Motor neuron (in vitro differentiated cells): ENCODE measurements at regions not wholly inside any gene's neighbourhood (a gene's known extent, or its start where the extent isn't known, plus 50 kb on each side); places are given as distances from the start of the nearest gene placed in this dataset.
"Not testable (repeated sequence)": the region's sequence is repeated elsewhere in the genome, so short reads cannot be mapped to it uniquely, and the experiment has no call there.

ENCODE experiments used
- ATAC-seq, 8 experiments: fragments of 200-7000 bp; cut with Tn5 transposase; replicated peaks in 6 of 8; 2 replicates each; pipeline ENCODE4 v1.8.0; 2021; ENCODE audit warnings: mild to moderate bottlenecking in 8 of 8, moderate library complexity in 8 of 8
- H3K27ac ChIP-seq, 2 donors: fragments of 250-450 bp; sonication (Bioruptor Pico); 2 replicates each; pipeline ENCODE4 v1.9.0; 2021; ENCODE audit warnings: antibody characterized with exemption in 2 of 2, mild to moderate bottlenecking in 2 of 2, moderate library complexity in 1 of 2
- H3K4me1 ChIP-seq, 2 donors: fragments of 250-450 bp; sonication (Bioruptor Pico); replicated peaks in 1 of 2; 2 replicates each; pipeline ENCODE4 v1.6.1; 2021; ENCODE audit warnings: antibody characterized with exemption in 2 of 2, mild to moderate bottlenecking in 2 of 2, moderate library complexity in 1 of 2
- H3K4me3 ChIP-seq, 5 donors: fragments of 250-450 bp; sonication (Bioruptor Pico); 2 replicates each; pipeline ENCODE4 v1.9.0; 2021; ENCODE audit warnings: antibody characterized with exemption in 5 of 5, mild to moderate bottlenecking in 5 of 5, moderate library complexity in 4 of 5
- WGBS, 10 experiments: fragments of 450-650 bp; shearing (Covaris generic); methylation state at CpG; one replicate each; pipeline ENCODE4 v1.0.0; 2022; 5-methylcytosine and 5-hydroxymethylcytosine counted together
- in situ Hi-C, 9 experiments: fragments of 400-800 bp; cut with MboI; loops; one replicate each; pipeline ENCODE4 v1.15.0; 2021; ENCODE audit warnings: low sequenced_read_pairs in 9 of 9, low pct_unique_long_range_greater_than_20kb in 2 of 9; ENCODE audit not compliant: unreplicated experiment in 9 of 9

DNA sequence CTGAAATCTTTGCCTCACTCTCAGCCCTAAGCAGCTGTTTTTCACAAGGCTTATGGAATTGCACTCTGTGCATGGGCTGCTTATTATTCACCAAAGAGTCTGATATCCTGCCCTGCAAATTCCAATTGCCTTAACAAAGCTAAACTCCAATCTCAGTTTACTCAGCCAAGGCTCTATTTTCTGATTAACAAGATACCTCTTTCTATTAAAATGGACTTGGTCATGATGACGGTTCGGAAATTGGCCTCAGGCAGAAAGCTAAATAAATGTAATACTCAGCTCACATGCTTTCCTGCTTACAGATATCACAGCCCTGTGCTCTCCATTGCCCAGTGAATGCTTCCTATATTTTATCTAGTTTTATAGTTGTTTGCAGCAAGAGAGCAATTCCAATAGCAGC, 1270.8 kb downstream of the PCDH9 start:
- no peaks in the 10 kb centered on the region for H3K4me1 ChIP-seq
- no peak for ATAC-seq
- in situ Hi-C loops, result no loop called here
- no peak overlapping the region for H3K27ac ChIP-seq
- no peak overlapping the region for H3K4me3 ChIP-seq
- 0 to 100% (median 86%) methylated on average over 1 to 2 of the region's 2 CpGs for WGBS, 10 experiments

DNA sequence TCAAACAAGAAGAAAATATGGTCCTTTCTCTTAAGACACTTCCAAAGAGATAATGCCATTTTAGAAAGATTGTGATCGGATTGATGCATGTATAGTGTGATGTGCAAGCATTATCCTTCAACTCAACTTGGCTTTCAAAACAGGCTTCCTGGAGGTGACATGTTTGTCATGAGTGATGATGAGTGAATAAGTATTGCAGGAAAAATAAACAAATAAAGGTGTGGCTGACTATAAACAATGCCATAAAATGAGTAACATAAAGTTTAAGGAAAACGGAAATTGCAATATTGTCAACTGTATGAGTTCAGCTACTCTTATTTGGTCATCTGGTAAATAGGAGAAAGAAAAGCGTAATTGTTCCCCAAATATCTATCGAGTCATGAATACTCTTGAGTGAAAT, 1283.7 kb downstream of the PCDH9 start:
- in situ Hi-C loops, result no loop called here
- H3K4me1 ChIP-seq, result no peaks in the 10 kb centered on the region
- no peak overlapping the region for H3K27ac ChIP-seq
- ATAC-seq, result no peak
- 27 to 100% (median 88%) methylated on average over 2 to 4 of the region's 4 CpGs for WGBS, 10 experiments
- no peak overlapping the region for H3K4me3 ChIP-seq

DNA sequence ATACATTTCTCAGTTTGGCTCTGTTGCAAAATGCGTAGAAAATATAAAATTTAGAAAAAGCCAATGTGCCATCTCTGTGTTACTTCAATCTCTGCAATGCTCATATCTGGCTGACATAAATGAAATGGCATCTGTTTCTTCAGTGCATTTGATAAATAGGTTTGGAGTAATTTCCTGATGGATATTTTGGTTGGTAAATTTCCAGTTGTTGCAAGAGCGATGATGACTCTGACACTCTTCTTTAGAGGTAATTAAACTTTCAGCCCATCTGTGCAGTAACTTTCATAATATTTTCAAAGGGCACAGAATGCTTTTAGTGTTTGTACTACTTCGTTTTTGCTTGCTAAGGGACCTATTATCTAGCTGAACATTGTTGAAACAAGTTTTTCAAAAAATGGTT, 1286.4 kb downstream of the PCDH9 start:
- in situ Hi-C loops, result no loop called here
- H3K4me3 ChIP-seq, result no peak overlapping the region
- H3K4me1 ChIP-seq, result peaks cover 3 to 10% of the 10 kb centered on the region in 2 donors
- ATAC-seq, result no peak
- no peak overlapping the region for H3K27ac ChIP-seq
- 0 to 100% (median 88%) methylated on average over 1 to 3 of the region's 3 CpGs for WGBS, 10 experiments

DNA sequence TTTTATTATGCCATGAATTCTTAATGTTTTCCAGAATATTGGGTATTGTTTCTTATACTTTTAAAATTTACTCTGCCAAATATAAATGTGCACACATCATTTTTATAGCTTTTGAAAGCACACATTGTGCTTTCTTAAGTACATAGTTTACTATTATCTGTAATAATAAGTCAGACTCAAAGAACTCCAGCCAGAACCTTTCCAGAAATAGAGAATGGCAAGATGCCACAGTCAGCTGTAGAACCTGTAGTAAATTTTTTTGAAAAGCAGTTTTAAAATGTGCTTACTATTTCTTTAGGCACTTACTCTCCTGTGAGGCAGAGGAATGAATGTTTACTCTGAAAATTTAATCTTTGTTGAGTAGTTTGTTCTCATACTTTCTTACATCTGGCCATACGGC, 1287.1 kb downstream of the PCDH9 start:
- Histone ChIP-seq H3K4me1 (peaks cover 3 to 10% of the 10 kb centered on the region in 2 donors), H3K4me3 (no peak overlapping the region), H3K27ac (no peak overlapping the region)
- WGBS, 10 experiments, result 20 to 100% (median 88%) methylated on average over 1 of the region's 1 CpG; no CpG with 5 or more reads in 2 of the 10 experiments
- in situ Hi-C loops, result no loop called here
- ATAC-seq, result no peak

DNA sequence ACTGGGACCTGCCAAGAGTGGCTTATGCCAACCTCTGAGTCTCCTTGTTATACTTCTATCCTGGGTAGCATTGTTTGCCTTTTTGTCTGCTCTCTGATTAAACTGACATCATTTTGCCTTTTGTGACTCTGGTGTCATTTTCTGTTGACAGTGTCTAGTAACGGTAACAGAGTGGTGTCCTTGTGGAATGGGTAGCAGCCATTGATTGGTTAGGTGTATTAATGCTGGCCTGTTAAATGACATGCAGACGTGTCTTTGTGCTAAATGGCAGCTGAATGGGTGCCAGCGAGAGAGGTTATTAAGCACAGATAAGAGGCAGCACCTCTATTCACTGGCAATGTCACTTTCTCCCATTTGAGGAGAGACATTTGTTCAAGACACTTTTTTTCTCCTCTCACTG, 1289.4 kb downstream of the PCDH9 start:
- Histone ChIP-seq H3K4me3 (no peak overlapping the region), H3K4me1 (peaks cover 3 to 20% of the 10 kb centered on the region in 2 donors), H3K27ac (no peak overlapping the region)
- peak in 5 of 8 experiments; percentile 71 to 98 (median 82) for ATAC-seq
- in situ Hi-C loops, result no loop called here
- 17 to 50% (median 43%) methylated on average over 1 to 3 of the region's 3 CpGs; no CpG with 5 or more reads in 3 of the 10 experiments for WGBS, 10 experiments

DNA sequence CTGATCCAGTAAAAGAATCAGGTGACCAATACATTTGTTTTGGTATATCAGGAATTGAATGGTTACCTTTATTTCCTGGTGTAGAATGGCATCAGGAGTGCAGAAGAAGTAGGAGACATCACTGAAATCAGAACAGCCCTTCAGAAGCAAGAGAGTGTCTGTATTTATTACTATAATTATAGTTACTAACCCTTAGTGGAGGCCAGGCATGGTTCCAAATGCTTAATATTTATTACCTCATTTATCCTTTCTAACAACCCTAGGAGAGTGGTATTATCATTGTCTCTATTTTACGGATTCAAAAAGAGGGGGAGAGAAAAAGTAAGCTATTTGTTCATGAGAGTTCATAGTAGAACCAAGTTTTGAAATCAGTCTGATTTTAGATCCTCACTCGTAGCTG, 1292.9 kb downstream of the PCDH9 start:
- Histone ChIP-seq H3K27ac (no peak overlapping the region), H3K4me1 (peaks cover 3 to 20% of the 10 kb centered on the region in 2 donors), H3K4me3 (no peak overlapping the region)
- WGBS, 10 experiments, result 19 to 89% (median 75%) methylated on average over 1 to 2 of the region's 2 CpGs; no CpG with 5 or more reads in 1 of the 10 experiments
- in situ Hi-C loops, result no loop called here
- ATAC-seq, result peak in 1 of 8 experiments; percentile 35

DNA sequence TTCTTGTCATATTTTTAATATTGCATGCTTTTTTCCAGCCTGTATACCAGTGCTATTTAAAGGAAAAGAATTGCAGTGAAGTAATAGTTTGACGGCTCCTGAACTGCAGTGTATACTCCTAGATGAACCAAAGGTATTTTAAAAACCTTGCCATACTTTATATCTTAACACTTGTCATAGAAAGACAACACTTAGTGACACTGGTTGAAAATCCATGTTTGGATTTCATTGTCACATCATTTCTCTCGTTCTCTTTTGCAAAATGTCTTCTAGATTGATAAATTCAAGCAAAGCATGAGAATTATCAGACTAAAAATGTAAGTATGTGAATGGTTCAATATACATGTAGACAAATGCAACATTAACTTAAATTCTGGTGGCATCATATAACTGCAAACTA, 1293.9 kb downstream of the PCDH9 start:
- Histone ChIP-seq H3K4me1 (peaks cover 3 to 20% of the 10 kb centered on the region in 2 donors), H3K27ac (no peak overlapping the region), H3K4me3 (no peak overlapping the region)
- 0 to 100% (median 87%) methylated on average over 1 to 2 of the region's 2 CpGs for WGBS, 10 experiments
- ATAC-seq, result no peak
- in situ Hi-C loops, result no loop called here

DNA sequence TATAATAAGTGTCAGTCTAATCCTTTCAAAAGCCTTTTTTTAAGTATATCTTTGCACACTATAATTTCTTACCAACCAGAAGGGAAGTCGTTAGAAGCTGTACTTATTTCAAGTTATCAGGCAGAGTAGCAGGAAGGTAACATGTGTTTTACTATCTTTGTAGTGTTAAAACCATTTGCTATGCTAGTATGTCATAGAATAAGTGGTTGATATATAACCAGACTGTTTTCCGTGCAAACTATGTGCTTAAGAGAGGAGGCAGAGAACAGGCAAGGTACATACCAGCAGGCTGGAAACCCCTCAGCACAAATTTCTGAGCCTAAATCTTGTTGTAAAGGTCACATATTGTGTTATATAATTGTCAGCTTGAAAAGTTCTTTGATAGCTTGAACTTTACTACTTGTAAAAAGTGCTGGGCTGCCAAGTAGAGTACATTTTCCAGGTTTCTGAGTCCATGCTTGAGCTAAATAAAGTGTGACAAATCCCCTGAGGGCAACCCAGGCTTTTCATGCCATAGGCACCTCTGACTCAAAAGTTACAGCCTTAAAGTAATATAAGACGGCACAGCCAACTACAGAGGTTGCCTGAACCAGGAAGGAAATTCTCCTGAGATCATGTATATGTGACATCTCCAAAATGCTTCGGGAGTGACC, 1297.4 kb downstream of the PCDH9 start:
- in situ Hi-C loops, result no loop called here
- WGBS, 10 experiments, result 5 to 96% (median 78%) methylated on average over 1 to 4 of the region's 4 CpGs; no CpG with 5 or more reads in 1 of the 10 experiments
- no peak for ATAC-seq

DNA sequence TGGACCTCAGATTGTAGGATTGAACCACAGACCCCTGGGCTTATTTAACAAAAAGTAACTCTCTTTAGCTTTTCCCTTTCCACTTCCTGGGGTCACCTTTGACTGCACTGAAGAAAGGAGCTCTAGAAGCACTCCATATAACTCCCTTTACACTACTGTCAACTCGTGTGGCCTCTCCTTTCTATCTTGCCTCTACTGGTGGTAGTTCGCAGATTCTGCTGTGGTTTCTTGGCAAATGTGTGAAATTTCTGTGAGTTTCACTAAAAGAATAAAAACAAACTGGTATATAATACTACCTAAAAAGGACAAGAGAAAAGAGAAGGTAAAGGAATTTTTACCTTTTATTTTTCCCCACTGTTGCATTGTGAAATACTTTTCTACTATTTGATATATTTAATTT, 1298.1 kb downstream of the PCDH9 start:
- Histone ChIP-seq H3K27ac (no peak overlapping the region), H3K4me1 (peaks cover 0 to 5% of the 10 kb centered on the region in 2 donors), H3K4me3 (no peak overlapping the region)
- in situ Hi-C loops, result no loop called here
- 8 to 90% (median 75%) methylated on average over 2 of the region's 2 CpGs; no CpG with 5 or more reads in 3 of the 10 experiments for WGBS, 10 experiments
- no peak for ATAC-seq

More for the DNA sequence above, 1297.4 kb downstream of the PCDH9 start:
- Histone ChIP-seq H3K4me3 (no peak overlapping the region), H3K27ac (no peak overlapping the region), H3K4me1 (peaks cover 0 to 10% of the 10 kb centered on the region in 2 donors)

DNA sequence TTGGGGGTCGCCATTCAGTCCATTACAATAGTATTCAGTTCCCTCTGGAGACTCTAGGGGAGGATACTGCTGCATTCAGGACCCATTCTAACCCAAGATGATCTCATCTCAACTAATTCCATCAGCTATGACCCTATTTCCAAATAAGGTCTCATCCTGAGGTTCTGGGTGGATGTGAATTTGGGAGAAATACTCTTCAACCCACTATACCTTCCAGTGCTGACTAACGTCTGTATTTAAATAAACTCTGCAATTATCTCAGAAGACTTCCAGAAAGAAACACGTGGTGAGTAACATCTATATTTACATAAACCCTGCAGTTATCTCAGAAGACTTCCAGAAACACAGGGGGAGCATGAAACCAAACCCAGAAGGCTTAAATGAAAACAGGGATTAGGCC, 1300.7 kb downstream of the PCDH9 start:
- ATAC-seq, result peak in 1 of 8 experiments; percentile 29

DNA sequence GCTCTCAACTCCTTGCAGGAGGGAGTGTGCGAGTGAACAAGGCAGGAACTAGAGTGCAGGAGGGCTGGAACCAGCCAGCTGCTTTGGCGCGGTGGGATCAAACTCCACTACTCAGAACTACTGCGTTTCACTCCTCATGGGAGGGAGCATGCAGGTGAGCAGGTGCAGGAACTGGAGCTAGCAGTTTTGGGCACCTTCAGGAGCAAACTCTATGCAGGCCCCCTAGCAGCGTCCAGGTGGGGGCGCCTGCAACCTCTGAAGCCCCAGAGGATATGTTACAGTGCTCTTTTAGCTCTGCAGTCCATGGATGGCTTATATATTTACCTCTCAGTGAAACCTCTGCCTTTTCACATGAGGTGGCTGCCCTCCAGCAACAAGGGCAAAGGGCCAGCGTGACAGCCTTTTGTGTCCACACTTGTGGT, 1303.4 kb downstream of the PCDH9 start:
- in situ Hi-C loops, result no loop called here
- 0 to 81% (median 23%) methylated on average over 1 to 5 of the region's 7 CpGs; no CpG with 5 or more reads in 2 of the 10 experiments for WGBS, 10 experiments
- no peak overlapping the region for H3K4me3 ChIP-seq
- H3K4me1 ChIP-seq, result no peaks in the 10 kb centered on the region
- ATAC-seq, result peak in 2 of 8 experiments; percentile 21 to 85
- H3K27ac ChIP-seq, result no peak overlapping the region

More for the DNA sequence above, 1300.7 kb downstream of the PCDH9 start:
- in situ Hi-C loops, result no loop called here
- 30 to 100% (median 91%) methylated on average over 1 to 3 of the region's 3 CpGs; no CpG with 5 or more reads in 3 of the 10 experiments for WGBS, 10 experiments
- H3K4me1 ChIP-seq, result no peaks in the 10 kb centered on the region
- no peak overlapping the region for H3K27ac ChIP-seq
- no peak overlapping the region for H3K4me3 ChIP-seq

DNA sequence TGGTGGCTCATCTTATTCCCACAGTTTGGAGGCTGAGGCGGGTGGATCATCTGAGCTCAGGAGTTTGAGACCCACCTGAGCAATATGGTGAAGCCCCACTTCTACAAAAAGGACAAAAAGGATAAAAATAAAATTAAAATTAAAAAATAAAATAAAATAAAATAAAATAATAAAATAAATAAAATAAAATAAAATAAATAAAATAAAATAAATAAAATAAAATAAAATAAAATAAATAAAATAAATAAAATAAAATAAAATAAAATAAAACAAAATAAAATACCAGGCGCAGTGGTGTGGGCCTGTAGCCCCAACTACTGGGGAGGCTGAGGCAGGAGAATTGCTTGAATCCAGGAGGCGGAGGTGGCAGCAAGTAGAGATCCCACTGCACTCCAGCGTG, 1307.3 kb downstream of the PCDH9 start:
- H3K4me3 ChIP-seq, ATAC-seq, H3K27ac ChIP-seq, H3K4me1 ChIP-seq, in situ Hi-C loops: not testable (repeated sequence)
- WGBS, 10 experiments, result 43 to 100% (median 90%) methylated on average over 1 to 4 of the region's 4 CpGs; no CpG with 5 or more reads in 1 of the 10 experiments

DNA sequence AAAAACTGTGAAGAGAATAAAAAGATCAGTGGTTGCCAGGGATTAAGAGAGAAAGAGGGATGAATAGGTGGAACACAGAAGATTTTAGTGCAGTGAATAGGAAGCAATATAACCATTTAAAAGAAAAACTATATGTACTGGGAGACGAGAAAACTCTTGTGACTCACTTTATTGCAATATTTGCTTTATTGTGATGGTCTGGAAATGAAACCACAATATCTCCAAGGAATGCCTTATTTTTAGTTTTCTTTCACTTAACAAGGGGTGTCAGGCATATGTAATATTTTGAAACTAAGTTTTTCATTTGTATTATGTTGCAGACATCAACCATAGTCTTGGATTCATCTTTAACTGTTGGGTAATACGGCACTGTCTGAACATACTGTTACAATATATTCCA, 1308.2 kb downstream of the PCDH9 start:
- in situ Hi-C loops, result no loop called here
- peaks cover 0 to 3% of the 10 kb centered on the region in 2 donors for H3K4me1 ChIP-seq
- 0 to 100% (median 93%) methylated on average over 1 to 2 of the region's 2 CpGs for WGBS, 10 experiments
- H3K4me3 ChIP-seq, result no peak overlapping the region
- ATAC-seq, result no peak
- H3K27ac ChIP-seq, result no peak overlapping the region

DNA sequence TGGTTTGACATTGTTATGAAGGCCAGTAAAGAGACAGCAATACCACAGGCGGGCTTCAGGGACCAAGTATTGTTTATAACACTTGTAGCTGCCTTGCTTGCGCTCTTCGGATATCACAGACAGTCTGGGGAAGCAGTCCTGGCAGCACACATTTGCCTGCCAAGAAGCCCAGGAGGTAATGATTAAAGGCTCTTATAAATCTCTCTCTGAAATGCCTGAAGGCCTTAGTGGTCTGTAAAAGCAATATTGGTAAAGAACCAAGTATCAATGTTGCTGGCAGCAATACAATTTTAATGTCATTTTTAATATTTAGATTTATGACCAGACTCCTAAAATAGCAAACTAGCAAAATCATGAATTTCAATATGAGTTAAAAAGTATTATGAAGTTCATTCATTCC, 1312.4 kb downstream of the PCDH9 start:
- ATAC-seq, result peak in 2 of 8 experiments; percentile 10 to 48
- H3K27ac ChIP-seq, result no peak overlapping the region
- H3K4me1 ChIP-seq, result peaks cover 0 to 12% of the 10 kb centered on the region in 2 donors
- no peak overlapping the region for H3K4me3 ChIP-seq
- 0 to 100% (median 72%) methylated on average over 1 to 3 of the region's 3 CpGs; no CpG with 5 or more reads in 2 of the 10 experiments for WGBS, 10 experiments
- in situ Hi-C loops, result no loop called here
